HG03439 (cell line): ENCODE measurements at regions not wholly inside any gene's neighbourhood (a gene's known extent, or its start where the extent isn't known, plus 50 kb on each side); places are given as distances from the start of the nearest gene placed in this dataset.
"Not testable (repeated sequence)": the region's sequence is repeated elsewhere in the genome, so short reads cannot be mapped to it uniquely, and the experiment has no call there.

Experiments
- ATAC-seq: cut with Tn5 transposase; IDR thresholded peaks from one replicate; pipeline ENCODE4 v1.9.1; 2021; ENCODE audit warnings: mild to moderate bottlenecking, moderate library complexity; ENCODE audit not compliant: unreplicated experiment

DNA sequence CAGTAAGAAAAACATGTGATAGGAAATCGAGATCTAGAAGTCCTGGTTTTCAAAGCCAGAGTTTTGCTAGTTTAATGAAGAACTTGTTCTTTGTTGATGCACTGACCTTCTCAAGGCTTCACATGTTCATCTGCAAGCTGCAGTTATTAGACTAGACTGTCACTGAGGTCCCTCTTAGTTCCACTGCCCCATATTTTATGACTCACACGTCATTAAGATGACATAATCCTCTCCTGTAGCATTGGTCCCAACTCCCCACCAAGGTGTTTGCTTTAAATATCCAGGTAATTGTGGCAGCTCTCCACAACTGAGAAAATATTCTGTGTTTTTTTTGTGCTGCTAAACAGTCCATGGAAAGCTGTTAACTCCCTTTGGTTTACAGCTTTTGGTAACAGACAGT, 149.7 kb downstream of the MREG start:
- ATAC-seq, result no peak

- ATAC-seq, result no peak
Measured at GRCh38 chr2:215862351-215862771, 151.0 kb downstream of the MREG start.

DNA sequence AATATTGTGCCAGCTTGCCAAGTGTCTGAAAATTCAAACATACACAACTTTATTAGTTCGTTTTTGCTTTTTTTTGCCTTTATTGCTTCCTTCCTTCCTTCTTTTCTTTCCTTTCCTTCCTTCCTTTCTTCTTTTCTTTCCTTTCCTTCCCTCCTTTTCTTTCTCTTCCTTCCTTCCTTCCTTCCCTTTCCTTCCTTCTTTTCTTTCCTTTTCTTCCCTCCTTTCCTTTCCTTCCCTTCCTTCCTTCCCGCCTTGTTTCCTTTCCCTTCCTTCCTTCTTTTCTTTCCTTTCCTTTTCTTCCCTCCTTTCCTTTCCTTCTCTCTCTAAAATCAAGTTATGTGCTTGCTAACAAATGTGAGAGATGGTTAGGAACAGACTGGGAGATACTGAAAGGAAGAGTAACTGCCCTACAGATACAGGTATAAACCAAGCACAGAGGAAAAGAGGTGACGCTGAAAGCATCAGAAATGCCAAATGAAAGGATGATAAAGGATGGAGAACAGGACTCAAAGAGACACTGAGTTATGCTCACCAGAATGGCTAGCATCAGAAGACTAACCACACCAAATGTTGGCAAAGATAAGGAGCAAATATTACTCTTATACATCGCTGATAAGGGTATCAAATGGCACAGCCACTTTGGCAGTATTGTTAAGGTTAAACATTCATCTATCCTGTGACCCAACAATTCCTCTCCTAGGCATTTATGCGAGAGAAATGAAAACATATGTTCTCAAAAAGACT, 151.6 kb downstream of the MREG start:
- no peak for ATAC-seq

DNA sequence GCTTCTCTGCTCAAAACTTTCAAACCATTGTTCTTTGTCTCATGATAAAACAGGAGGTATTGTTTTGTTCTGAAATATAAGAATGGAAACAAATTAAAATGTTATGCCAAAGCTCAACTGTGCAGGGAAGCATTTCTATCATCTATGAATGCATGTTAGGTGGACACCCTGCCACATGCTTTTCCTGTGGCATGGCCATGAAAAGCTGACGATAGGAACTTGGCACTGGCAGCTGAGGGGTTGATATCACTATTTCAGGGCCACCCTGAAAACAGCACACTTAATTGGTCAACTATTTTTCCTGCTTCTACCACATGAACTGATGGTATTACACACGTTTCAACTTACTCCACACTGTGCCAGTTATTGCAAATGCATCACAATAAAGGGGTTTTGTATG, 157.3 kb downstream of the MREG start:
- no peak for ATAC-seq

GRCh38 chr2:215855308-215855707, 158.0 kb downstream of the MREG start:
- ATAC-seq, result not testable (repeated sequence)

GRCh38 chr2:215854008-215854407, 159.3 kb downstream of the MREG start:
- ATAC-seq, result no peak

DNA sequence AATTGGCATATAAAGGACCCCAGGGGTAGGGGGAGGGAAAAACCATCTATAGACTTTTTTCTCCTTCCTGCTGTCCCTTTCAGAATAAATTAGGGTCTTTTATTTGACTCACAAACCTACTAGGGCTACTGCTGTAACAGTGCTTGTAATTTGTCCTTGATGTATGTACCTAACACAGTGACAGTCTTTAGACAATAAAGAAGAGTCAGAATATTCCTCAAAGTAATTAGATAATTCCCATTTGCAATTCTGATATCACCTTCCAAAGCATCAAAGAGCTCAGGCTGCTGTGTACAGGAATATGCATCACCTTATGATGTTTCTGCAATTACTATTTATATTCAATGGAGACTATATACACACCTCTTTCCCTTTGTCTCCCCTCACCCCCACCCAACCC, 161.7 kb downstream of the MREG start:
- ATAC-seq, result no peak

GRCh38 chr2:215851082-215851481, 162.3 kb downstream of the MREG start:
- no peak for ATAC-seq

- ATAC-seq, result no peak
Measured at GRCh38 chr2:215850380-215850779, 163.0 kb downstream of the MREG start.

DNA sequence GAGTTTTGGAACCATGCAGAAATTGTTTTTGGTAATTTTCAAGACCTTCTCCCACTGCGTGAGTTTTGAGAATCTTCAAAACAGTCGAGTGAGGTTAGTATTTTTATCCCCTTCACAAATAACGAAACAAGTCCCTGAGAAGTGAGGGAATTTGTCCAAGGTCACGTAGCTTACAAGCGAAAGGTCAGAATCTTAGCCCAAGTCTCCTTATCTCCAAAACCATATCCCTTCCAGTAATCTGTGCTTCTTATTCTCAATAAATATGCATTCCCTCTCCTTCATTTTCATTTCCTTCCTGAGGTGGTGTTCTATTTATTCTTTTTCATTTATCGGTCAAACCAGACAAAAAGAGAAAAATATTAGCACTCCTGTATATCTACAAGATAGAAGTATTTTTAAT, 163.6 kb downstream of the MREG start:
- ATAC-seq, result no peak

GRCh38 chr2:215848698-215849097, 164.7 kb downstream of the MREG start:
- ATAC-seq, result no peak

DNA sequence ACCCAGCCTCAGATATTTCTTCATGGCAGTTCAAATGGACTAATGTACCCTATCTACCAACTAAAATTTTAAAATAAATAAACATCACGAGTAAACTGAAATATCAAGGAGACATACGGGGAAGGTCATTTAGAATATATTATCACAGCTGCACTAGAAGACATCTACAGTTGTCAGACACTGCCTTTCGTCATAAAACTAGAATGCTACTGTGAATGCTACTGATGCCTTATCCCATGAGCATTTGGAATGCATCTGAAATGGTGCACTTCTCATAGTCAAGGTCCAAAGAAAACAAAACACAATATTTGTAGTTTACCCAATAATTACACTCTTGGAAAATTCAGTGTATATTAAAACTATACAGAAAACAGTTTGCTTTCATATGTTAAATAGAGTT, 165.2 kb downstream of the MREG start:
- ATAC-seq, result no peak

DNA sequence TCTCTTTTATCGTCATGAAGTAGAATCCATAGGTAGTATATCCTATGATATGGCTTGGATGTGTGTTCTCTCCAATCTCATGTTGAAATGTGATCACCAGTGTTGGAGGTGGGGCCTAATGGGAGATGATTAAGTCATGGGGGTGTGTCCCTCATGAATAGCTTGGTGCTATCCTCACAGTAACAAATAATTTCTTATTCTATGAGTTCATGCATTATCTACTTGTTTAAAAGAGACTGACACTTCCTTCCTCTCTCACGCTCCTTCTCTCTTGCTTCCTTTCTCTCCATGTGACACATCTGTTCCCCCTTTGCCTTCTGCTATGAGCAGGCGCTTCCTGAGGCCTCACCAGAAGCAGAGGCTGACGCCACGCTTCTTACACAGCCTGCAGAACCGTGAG, 165.6 kb downstream of the MREG start:
- ATAC-seq, result no peak

GRCh38 chr2:215847056-215847455, 166.3 kb downstream of the MREG start:
- ATAC-seq, result no peak

DNA sequence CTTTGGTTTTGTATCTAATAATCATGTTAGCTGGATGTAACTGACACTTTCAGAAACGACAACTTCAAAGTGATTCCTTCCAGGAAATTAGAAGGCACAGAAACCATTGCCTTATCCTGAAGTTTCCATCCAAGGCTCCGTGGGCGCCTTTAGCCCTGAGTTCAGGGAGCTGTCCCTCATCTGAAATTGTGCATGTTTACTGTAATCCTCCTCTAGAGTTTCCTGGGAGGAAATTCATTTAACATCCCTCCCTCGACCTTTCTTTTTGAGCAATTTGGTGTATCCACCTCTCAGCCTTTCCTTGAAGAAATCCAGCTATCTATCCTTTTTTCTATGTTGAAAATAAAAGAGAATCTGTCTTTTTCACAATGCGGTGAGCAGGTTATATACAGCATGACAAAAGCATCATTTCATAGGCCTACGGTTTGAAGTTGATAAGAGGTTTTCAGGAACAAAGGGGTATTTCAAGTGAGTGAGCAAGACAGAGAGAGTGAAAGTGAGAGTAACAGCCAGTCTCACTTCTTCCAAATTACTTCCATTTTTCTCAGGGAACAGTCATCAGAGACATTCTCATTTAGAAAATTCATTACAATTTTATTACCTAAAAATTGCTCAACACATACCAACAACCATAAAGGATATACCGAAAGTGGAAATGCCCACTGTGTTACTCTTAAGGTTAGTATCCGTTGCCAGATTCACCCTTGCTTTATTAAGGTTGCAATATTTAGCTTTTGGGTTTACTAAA, 167.3 kb downstream of the MREG start:
- no peak for ATAC-seq

GRCh38 chr2:215843579-215843978, 169.8 kb downstream of the MREG start:
- ATAC-seq, result no peak

DNA sequence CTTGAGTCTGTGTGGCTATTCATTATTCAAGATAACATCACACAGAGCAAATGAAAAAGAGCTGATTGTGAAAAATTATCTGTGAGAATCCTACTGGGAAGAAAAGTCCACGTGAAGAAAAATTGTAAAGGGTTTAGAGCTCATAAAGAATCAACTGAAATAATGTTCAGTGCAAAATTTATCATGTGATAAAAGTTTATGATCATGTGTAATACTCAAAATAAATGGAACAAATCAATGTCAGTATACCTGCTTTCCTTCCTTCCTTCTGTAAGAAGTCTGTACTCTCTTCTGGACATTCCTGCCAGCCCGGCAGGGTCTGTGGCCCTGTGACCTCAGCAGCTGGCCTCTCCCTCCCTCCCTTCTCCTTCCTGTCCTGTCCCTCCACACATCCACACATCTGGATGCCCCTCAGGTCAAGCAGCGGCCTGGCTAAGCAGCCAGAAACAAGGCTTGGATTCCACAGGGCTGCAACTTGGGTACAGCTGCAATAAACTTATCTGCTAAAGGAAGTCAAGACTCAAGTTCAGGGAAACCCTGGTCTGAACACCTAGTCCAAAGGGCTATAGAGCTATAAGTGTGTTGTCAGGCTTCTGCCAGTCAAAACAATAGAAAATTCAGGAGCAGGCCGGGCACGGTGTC, 172.1 kb downstream of the MREG start:
- ATAC-seq, result no peak

DNA sequence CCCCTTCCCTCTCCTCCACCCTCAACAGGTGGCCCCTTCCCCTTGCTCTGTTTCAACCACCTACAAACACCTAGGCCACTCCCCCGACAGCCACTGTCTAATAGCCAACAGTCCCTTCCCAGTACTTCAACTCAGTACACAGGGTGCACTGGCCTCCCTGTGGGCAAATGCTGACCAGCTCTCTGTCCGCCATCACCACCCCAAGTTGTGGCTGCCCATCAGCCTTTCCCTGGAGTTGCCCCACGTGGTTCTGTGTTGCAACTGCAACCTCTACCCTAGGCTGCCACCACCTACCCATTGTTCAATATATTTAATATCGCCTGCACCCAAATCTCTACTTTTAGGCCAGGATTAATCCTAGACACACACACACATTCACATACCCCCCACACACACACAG, 173.5 kb downstream of the MREG start:
- no peak for ATAC-seq

DNA sequence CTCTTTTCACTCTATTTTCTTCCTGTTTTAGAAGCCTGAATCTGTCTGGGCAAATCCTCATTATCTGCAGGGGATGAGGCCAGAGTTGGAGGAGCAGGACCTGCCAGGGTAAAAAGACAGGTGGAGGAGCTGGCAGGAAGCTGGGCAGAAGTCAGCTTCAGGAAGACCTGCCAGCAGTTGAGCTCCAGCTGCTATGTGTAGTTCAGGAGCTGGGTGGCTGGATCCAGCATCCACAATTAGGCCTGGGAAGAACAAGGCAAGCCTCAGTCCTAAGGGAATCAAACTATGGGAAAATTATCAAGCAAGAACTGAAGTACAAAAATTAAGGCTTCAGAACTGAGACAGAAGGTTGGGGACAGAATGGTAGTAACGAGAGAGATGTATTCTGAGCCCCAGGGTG, 174.0 kb downstream of the MREG start:
- ATAC-seq, result no peak

DNA sequence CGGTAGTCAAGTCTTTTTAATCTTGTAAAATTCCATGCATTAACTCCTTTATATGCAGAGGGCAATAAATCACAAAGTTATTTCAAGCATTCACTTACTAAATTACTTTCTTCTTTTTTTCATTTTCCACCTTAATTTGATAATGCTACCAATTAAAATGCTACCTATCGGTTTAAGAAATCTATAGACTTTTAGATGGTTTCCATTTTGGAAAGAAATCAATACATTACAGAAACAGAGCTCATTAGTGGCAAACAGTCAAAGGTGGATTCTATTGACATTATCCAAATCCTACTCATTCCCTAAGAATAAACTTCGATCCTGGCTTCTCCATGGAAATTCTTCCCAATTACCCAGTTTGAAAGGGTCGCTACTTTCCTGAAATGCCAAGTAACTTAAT, 176.5 kb downstream of the MREG start:
- ATAC-seq, result no peak

DNA sequence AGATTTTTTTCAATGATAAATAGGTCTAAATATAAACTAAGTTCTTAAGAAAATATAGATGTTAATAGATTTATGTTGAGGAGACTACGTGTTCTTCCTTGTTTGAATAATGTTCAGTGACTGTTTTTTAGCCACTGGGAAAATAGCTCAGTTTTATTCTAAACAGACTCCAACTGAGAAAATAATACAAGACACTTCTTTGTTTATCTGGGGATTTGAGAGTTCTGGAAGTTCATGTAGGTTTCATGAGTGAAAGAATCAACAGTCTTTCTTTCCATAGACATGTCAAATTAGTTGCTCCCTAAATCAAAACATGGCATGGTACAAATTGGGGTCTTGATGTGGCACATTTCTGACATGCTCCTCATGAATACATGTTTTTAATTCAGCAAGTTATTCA, 177.7 kb downstream of the MREG start:
- no peak for ATAC-seq

DNA sequence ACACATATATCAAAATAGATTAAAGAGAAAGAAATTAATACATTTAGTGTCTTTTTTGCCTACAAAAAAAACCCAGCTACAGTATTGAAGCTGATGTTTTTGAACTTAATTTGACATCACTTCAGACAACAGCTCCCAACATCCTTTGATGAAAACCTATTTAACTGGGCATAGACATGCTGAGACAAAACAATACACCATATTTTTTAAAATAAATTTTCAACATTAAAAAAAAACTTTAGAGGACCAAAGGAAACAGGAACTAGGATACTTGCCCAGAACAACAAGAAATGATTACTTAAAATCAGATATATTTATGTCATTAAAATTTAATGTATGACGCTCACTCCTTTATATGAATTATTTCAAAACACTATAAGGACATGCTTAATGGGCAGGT, 178.1 kb downstream of the MREG start:
- no peak for ATAC-seq
